CD4-positive, alpha-beta T cell treated with Interleukin-4 for 4 hours (primary cell): ENCODE measurements at regions not wholly inside any gene's neighbourhood (a gene's known extent, or its start where the extent isn't known, plus 50 kb on each side); places are given as distances from the start of the nearest gene placed in this dataset.
"Not testable (repeated sequence)": the region's sequence is repeated elsewhere in the genome, so short reads cannot be mapped to it uniquely, and the experiment has no call there.

Experiments
- DNase-seq: peaks from one replicate; pipeline ENCODE4 v3.0.0-alpha.2; 2020

DNA sequence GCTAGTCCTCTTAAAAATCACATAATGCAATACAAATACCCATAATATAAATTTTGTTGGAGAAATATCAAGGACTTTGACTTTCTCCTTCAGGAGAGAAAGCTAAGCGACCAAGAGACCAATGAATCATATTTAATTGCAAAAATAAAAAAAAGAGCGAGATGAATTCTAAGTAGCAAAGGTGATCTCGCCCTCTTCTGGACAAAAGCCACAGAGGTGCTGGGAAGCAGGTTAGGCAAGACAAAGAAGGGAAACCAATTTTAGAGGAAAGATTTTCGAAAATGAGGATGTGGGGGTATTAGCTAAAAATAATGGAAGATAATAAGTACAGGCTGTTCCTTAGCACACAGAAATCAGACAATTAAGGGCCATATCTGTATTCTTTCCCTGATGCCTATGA is 111.4 kb upstream of the PLAAT1 start:
- no peak for DNase-seq

DNA sequence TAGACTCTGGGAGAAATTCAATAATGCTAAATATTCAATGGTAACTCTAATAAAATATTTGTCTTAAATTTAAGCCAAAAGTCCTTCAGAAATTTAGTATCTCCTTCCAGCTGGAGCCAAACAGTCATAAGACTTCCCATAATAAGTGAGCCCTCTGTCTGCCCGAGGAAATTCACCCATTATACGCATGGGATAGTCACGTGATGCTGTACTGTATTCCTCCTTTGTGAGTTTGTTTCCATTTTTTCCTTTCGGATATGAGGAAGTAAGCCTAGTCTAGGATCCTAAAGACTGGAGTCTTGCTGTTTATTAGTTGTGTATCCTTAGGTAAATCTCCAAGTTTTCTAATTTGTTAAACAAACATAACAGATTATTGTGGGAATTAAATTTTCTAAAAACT is 110.4 kb upstream of the PLAAT1 start:
- DNase-seq, result no peak

DNA sequence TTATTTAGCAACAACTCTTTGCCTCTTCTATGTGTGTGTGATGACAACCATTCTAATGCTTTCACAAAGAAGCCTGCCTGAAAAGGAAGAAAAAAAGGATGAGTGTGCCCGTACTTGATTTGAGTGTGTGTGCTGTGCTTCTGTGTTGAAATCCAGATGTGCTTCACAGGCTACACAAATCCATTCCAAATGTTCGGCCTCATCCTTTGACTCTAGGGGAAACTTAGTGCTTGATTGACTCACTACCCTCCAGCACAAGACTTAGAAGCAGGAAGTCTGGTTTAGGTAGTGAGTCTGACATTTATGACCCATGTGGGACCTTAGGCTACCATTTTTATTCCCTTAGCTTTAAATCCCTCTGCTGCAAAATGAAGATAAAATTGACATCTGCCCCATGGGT is 108.8 kb upstream of the PLAAT1 start:
- no peak for DNase-seq

DNA sequence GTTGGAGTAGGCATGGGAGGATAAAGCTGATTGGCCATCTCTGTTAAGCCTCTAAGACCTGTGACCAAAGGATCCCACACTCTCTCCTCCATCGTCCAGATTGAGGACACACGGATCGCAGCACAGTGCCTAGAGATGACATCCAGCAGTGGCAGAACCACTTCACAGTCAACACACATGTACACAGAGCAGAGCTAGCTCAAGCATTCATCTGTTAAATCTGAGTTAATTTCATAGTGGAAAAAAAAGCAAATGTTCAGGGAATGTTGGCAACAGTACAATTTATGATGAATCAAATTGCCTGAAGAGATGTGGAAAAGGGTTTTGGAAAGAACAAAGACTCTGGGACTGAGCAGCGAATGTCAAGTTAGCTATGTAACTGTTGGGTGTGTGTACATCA is 108.1 kb upstream of the PLAAT1 start:
- DNase-seq, result no peak

DNA sequence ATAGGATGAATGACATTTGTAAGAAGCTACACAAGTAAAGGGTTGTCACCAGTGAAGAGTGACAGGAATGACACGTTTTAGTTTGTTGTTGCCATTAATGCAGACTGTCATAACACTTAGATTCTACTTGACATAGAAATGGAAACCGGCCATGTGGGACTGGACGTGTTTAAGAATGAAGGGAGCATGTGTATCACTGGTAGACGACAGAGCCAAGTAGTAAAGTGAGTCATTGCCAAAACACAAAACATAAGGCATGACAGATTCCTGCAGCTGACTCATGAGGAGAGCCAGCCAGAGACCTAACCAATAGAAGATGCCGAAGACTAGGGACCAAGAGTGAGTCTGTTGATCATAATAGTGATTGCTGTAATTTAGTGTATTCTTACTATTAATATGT is 106.2 kb upstream of the PLAAT1 start:
- DNase-seq, result no peak

DNA sequence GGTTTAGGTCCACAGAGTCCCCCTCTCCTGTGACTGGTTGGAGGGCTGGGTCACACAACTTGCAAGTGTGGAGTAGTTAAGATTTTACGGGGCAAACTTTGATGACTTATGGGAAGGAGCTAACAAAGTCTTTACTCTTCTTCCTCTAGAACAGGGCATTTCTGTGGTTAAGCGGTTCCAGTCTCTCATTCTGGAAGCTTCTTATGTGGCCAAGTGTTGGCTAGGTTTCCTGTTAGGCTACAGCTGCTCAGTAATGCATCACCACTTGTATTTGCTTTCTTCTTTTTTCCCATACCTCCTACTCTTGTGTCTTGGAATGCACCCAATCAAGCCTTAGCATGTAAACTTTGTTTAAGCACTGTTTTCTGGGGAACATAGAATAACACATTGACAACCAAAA is 100.6 kb upstream of the PLAAT1 start:
- no peak for DNase-seq

DNA sequence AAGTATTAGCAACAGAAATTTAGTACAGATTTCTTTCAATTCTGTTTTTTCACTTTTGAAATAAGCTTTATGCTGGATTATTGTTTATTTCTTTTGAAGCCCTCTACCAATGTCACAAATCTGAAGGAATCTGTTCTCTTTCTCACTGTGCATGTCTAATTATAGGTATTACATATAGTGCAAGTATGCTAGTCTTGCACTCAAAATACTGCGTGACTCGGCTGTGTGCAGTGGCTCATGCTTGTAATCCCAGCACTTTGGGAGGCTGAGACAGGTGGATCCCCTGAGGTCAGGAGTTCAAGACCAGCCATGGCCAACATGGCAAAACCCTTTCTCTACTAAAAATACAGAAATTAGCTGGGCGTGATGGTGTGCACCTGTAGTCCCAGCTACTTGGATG is 95.8 kb upstream of the PLAAT1 start:
- no peak for DNase-seq

DNA sequence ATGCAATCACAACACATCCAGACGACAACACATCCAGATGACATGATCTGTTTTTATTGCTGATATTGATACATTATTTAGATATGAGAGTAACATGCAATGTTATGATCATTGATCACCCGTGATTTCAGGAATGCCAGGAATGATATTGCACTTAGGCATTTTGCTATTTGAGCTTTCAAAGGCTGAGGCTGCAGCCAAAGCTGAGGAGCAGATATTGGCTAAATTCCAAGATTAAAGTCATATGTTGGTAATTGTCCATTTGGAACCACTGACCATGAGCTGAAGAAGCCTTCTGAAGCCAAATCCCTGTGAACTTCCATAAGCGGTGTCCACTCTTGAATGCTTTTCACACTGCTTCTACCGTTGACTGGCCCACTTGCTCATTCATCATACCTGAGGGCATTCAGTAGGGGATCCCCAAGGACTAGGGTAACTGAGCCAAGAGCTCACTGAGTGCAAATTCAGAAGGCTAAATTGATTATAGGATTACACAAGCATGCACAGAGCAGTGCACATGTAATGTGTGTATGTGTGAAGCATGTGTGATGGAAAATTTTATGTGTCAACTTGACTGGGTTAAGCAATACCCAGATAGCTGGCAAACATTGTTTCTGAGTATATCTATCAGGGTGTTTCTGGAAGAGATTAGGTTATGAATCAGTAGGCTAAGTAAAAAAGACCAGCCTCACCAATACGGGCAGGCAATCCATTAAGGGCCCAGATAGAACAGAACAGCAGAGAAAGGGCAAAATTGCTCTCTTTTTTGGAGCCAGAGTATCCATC is 92.1 kb upstream of the PLAAT1 start:
- DNase-seq, result no peak

DNA sequence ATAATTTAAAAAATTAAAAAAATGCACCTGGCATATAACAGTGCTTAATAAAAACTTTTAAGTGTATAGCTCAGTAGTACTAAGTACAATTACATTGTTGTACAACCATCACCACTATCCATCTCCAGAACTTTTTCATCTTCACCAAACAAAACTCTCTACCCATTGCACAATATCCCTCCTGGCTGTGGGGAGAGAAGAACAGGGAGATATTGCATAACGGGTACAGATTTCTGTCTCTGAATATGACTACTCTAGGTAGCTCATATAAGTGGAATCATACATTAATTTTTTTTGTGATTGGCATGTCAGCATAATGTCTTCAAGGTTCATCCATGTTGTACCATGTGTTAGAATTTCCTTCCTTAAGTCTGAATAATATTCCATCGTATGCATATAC is 91.0 kb upstream of the PLAAT1 start:
- DNase-seq, result no peak

DNA sequence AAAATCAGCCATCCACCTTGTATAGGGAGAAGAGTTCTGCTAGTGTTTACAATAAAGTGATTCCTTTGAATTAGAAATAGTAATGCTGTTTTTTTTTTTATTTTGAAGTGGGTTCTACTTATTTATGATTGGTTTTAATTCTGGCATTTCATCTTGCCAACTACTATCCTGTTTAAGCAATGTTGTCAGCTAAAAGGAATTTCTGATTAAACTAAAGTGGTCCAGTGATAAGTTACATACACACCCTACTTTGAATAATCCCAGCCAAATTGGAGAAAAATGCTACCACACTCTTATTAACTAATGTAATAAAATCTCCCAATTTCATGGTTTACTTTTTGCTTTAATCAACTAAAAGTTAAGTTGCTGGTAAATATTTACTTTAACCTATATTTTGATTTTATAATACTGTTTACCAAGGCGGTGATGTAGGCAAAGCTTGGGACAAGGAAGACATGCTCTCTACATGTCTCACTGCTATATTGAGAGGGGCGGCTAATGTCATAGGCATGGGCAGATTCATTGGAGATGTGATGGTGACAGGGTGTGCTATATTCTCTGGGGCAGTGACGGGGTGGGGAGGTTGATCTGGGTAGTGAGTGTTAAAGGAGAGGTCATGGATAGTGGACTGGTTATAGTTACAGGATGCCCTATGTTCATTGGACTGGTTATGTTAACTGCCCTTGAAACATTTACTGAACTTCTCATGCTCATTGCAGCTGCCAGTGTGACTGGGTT is 85.8 kb upstream of the PLAAT1 start:
- not testable (repeated sequence) for DNase-seq

DNA sequence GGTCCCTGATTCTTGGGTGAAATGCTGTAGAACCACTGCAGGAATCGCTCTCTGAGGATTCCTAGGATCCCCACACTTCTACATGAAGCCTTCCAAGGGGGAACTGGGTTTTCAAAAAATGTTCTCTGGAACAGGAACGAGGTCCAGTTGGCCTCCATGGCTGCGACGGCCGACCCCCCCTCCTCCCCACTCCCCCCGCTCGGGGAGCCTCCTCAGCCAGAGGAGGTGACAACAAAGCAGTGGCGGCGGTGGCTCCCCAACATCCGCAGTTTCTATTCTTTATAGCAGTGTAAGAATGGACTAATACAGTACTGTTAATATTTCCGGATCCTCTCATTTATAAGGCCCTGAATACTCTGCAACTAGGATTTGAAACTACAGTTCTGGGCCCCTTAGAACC is 84.0 kb upstream of the PLAAT1 start:
- DNase-seq, result no peak

DNA sequence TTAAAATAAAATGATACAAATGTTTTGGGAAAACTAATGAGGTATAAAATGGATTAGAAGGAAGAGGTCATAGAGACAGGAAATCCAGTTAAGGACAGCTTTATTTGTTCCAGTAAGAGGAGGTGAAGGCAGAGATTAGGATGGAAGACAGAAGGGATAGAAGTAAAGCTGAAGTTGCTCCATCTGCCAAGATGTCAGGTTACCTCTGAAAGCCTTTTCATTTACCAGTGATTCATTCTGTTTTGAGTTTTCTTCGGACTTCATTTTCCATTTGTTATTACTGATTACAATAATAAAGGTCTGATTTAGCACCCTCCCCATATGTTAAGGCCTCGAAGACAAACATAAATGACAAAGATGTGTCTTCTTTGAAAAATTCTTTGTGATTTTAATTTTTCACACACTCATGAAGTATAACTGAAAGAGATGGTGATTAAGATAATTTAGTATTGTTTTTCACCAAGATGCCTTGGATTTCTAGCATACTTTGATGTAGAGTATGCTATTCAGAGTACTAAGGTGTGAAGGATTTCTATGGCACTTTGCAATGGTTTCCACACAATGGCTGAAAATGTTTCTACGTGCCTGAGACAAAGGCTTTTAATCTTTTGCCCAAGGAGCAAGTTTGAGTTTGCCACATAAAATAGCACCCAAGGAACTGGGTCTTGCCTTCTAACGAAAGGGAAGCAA is 75.4 kb upstream of the PLAAT1 start:
- no peak for DNase-seq

DNA sequence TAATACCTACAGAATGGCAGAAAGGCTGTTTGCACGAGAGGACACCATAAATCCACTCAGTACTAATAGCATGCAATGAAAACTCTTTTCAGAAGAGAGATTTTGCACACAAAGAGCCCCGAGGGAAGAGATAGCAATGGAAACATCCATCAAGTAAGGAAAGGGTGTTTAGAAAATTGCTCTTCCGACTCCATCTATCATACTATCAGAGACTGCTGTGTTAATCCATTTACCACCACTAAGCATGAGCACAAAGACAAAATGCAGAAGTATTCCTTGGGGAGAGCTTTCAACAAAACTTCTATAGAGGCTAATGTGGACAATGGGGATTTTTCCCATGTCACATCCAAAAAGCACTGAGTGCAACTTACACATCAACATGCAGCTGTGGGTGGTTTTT is 72.1 kb upstream of the PLAAT1 start:
- DNase-seq, result no peak

DNA sequence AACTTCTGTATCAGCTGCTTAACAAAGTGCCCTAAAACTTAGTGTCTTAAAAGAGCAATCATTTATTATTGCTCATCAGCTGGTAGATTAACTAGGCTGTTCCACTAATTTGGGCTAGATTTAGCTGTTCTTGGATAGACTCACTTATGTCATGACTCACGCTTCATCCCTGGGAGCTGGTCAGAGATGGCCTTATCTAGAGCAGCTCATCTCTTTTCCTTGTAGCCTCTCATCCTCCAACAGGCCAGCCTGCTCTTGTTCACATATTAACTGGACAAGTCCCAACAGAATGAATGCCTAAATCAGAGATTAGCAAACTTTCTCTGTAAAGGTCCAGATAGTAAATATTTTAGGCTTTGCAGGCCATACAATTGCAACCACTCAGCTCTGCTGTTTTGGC is 66.9 kb upstream of the PLAAT1 start:
- DNase-seq, result no peak

DNA sequence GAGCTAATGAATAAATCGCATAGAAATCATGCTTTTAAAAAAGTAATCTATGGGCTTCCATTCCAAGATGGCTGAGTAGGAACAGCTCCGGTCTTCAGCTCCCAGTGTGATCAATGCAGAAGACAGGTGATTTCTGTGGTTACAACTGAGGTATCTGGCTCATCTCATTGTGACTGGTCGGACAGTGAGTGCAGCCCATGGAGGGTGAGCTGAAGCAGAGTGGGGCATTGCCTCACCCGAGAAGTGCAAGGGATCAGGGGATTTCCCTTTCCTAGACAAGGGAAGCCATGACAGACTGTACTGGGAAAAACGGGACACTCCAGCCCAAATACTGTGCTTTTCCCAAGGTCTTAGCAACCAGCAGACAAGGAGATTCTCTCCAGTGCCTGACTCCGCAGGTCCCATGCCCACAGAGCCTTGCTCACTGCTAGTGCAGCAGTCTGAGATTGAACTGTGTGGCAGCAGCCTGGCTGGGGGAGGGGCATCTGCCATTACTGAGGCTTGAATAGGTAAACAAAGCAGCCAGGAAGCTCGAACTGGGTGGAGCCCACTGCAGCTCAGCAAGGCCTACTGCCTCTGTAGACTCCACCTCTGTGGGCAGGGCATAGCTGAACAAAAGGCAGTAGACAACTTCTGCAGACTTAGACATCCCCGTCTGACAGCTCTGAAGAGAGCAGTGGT is 61.5 kb upstream of the PLAAT1 start:
- DNase-seq, result not testable (repeated sequence)

DNA sequence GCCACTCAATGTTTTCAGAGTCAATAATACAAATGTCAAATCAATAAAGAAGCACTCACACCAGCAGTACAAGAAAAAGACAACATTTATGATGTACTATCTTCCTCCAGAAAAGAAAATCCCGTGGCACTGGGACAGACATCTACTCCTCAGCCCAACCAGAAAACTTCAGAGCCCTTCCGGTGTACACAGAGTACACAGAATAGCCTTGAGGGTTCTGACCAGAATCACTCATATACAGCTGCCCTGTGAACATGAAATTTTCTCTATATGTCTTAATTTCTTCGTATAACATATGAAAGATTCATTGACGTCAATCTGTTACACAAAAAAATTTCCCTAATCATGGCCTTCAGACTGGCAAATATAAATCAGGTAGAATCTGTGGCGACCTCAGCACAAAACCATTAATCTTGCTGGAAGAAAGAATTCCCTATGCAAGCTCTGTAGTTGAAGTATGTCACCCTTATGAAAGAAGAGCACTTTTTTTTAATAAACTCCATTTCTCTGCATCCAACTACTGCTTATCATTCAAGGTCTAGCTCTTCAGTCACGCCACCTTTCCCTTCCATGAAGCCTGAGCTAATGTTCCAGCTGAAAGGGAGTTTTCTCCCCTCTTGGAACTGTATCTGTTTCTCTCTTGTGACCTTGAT is 53.8 kb upstream of the PLAAT1 start:
- DNase-seq, result no peak

DNA sequence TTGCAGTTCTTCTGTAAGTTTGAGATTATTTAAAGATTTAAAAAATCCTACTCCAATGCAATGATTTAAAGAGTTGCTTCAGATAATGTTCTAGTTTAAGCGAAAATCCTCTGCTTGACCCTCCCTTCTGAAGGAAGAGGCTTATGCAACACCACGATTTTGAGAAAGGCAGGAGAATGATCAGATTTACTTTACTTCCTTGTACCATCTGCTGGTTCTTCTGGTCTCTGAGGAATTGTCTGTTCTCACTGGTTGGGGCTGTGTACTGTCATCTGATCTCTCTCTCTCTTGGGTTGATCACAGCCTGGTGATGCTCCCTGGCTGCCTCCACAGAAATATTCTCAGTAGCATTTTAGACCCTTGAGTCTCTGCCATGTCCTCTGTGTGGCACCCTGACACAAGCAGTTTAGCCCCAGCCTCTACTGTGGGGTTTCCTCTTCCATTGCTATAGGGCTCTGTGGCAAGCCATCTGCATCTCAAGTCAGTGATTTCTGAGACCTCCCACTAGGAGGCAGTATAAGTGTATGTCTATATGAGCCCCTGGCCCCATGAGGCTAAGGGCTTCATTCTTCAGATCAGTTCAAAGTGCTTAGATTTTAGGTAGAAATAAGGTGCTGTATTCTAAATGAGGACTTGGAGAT is 50.8 kb upstream of the PLAAT1 start:
- no peak for DNase-seq
